ENCODE measurements at regions not wholly inside any gene's neighbourhood (a gene's known extent, or its start where the extent isn't known, plus 50 kb on each side); places are given as distances from the start of the nearest gene placed in this dataset.

DNA sequence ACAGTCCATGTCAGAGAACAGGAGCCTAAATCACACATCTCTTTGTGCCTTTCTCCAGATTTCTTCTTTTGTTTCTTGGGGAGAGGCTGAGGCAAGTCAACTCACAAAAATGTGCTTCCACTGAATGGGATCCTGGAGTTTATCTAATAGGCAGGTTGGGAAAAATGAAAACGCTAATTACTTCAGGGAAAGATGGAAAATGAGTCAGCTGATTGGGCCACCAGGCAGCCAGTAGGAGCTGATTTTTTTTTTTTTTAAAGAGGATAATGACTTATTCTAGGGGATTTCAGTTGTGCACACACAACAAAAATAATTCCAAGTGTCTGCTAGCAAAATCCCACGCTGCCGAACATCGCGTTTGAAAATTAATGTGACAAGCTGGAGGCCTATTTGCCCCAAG, 412.8 kb upstream of the ZMIZ1 start:
- in situ Hi-C loops (cut with MboI; ENCODE audit: low sequenced_read_pairs, unreplicated experiment): no loop called here
- DNase-seq (ENCODE audit: low spot score): no peak
- TF ChIP-seq, protein P1, sequence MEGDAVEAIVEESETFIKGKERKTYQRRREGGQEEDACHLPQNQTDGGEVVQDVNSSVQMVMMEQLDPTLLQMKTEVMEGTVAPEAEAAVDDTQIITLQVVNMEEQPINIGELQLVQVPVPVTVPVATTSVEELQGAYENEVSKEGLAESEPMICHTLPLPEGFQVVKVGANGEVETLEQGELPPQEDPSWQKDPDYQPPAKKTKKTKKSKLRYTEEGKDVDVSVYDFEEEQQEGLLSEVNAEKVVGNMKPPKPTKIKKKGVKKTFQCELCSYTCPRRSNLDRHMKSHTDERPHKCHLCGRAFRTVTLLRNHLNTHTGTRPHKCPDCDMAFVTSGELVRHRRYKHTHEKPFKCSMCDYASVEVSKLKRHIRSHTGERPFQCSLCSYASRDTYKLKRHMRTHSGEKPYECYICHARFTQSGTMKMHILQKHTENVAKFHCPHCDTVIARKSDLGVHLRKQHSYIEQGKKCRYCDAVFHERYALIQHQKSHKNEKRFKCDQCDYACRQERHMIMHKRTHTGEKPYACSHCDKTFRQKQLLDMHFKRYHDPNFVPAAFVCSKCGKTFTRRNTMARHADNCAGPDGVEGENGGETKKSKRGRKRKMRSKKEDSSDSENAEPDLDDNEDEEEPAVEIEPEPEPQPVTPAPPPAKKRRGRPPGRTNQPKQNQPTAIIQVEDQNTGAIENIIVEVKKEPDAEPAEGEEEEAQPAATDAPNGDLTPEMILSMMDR (IDR thresholded peaks at IDR 0.05; ENCODE audit: borderline replicate concordance, control extremely low read depth, extremely low read depth, insufficient read depth, missing control alignments): no peak

DNA sequence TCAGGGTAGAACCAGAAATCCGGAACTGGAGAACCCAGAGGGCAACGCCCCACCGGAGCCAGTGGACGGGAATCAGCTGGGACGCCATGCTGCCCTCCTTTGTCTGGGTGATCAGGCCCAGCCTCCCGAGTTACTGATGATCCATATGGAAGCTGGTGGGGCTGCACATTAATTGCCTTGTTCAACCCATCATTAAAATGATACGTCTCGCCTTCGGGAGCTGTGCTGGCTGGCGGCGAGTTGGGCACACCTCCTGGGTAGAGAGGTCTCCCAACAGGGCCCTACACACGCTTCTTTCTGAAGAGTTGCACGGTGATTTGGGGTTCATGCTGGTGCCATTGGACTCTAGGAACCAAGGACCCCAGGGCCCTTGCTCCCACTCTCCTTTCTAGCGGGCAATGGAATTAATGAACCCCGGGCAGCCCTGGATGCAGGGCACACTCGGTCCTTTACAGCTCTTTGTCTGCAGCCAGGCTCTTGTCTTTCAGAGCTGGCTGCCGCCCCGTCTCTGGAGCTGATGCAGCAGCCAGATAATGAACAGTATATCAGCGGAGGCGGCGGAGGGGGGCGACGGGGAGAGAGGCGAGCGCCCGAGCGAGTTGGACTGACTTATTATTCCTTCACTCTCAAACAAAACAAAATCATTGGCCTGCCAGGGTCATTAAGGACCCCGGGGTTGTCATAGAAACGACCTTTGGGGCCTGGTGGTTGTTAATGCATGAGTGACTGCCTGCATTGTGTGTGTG, 412.2 kb upstream of the ZMIZ1 start:
- no peak for DNase-seq (ENCODE audit: low spot score)
- in situ Hi-C loops (cut with MboI; ENCODE audit: low sequenced_read_pairs, unreplicated experiment): no loop called here
- TF ChIP-seq, protein P1 (IDR thresholded peaks at IDR 0.05; ENCODE audit: borderline replicate concordance, control extremely low read depth, extremely low read depth, insufficient read depth, missing control alignments): no peak

DNA sequence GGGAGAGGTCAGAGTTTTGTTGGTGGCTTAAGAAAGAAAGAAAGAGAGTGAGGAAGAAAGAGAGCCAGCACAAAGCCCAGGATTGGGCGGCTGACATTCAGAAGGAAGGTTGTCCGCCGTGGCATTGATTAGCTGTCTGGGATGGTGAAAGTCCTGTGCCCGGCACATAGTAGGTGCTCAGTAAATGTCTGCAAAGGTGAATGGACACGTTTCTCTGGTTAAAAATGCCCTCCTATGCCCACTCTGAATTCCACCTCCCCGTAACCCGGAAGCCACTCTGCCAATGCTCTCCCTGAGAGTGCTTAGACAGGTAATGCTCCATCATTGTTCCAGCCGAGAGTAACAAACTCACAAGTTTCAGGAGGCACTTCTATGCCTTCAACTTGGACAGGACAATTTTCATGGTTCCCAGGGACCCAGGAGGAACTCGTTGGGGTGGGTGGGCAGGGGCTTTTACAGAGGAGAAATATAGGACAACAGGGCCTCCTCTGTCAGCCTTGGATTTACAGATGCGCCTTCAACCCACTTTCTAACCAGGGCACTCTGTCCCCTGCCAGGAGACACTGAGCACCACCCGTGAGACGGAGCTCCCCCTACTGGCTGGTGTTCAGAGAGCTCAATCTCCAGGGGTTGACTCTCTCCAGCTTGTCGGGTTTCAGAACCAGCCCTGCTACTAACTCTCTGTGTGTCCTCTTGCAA, 411.5 kb upstream of the ZMIZ1 start:
- DNase-seq (ENCODE audit: low spot score): peak; percentile 77
- TF ChIP-seq, protein P1 (IDR thresholded peaks at IDR 0.05; ENCODE audit: borderline replicate concordance, control extremely low read depth, extremely low read depth, insufficient read depth, missing control alignments): peak; percentile 85
- in situ Hi-C loops (cut with MboI; ENCODE audit: low sequenced_read_pairs, unreplicated experiment): no loop called here

DNA sequence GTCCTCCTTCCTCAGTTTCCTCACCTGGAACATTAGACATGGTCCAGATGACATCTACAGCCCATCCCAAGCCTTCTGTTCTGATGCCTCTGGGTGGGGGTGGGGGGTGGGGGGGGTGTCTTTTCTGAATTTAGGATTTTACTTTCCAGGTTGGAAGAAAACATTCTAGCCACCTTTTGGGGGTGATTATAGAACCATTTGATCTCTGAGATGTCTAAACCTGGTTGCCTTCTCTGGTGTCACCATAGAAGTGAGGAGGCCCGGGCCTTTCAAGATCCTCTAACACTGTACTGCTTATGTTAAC, 411.0 kb upstream of the ZMIZ1 start:
- TF ChIP-seq, protein P1 (IDR thresholded peaks at IDR 0.05; ENCODE audit: borderline replicate concordance, control extremely low read depth, extremely low read depth, insufficient read depth, missing control alignments): no peak
- in situ Hi-C loops (cut with MboI; ENCODE audit: low sequenced_read_pairs, unreplicated experiment): no loop called here
- DNase-seq (ENCODE audit: low spot score): no peak

DNA sequence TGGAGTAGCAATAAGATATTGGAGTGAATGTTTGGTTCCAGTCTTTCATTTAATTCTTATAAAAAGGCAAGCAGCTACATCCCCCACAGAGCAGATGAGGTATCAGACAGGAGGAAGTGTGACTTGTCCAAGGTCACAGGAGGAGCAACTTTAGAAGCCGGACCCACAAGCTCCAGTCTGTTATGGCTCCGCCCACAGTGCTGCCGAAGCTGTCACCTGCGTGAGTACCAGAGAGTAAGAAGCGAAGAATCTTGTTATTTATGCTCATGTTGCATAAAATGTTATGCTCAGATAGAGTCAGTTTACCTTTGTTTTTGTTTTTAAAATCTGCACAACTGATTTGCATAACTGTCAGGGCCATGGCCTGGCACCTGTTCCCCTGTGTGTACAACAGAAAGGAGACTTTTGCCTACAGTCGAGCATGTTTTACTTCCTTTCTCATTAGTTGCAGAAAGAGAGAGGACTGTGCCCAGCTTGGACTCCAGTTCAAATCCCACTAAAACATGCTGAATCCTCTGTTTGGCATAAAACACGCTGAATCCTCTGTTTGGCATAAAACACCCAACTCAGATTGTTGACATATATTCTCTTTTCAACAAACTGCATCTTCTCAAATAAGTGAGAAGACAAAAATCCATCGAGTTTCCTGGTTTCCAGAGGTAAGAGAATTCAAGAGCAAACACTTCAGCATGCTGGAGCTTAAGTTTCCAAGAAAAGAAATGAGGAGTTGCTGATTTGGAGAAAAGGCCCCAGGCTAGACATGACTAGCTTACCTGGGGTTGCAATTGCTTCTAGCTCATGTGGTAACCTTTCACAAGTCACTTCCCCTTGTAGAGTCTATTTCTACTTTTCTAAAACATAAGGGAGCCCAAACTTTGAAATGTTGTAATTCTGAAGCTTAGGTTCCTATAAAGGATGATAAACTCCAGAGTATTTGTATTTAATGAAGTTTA, 409.8 kb upstream of the ZMIZ1 start:
- no peak for DNase-seq (ENCODE audit: low spot score)
- in situ Hi-C loops (cut with MboI; ENCODE audit: low sequenced_read_pairs, unreplicated experiment): no loop called here
- TF ChIP-seq, protein P1 (IDR thresholded peaks at IDR 0.05; ENCODE audit: borderline replicate concordance, control extremely low read depth, extremely low read depth, insufficient read depth, missing control alignments): no peak

DNA sequence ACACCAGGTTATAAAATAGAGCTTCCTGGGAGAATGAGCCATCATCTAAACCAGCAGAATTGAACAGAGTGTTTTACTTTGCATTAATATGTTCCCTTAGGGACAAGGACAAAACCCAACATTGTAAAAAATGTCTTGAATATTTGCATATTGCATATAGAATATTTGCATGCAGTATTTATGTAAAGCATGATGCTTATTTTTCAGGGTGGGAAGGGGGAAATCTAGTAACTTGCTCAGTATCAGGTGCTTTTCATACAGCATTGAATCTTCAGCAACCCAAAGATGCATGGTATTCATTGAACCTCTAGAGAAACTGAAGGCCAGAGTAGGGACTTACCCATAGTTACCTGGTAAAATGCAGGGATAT, 409.2 kb upstream of the ZMIZ1 start:
- in situ Hi-C loops (cut with MboI; ENCODE audit: low sequenced_read_pairs, unreplicated experiment): no loop called here
- TF ChIP-seq, protein P1 (IDR thresholded peaks at IDR 0.05; ENCODE audit: borderline replicate concordance, control extremely low read depth, extremely low read depth, insufficient read depth, missing control alignments): no peak

More for the DNA sequence above, 409.2 kb upstream of the ZMIZ1 start:
- DNase-seq (ENCODE audit: low spot score): no peak

Measured in GM13976 (cell line).